Ishikawa (cell line): ENCODE measurements at regions not wholly inside any gene's neighbourhood (a gene's known extent, or its start where the extent isn't known, plus 50 kb on each side); places are given as distances from the start of the nearest gene placed in this dataset.

Experiments
- CEBPB ChIP-seq: IDR thresholded peaks from 2 replicates; pipeline ENCODE4 v1.6.1; 2012
- CREB1 ChIP-seq: IDR thresholded peaks from 2 replicates; pipeline ENCODE4 v1.6.1; 2012; ENCODE audit warnings: low read depth
- EGR1 ChIP-seq: IDR thresholded peaks from 2 replicates; pipeline ENCODE4 v1.6.1; 2012
- EP300 ChIP-seq: IDR thresholded peaks from 2 replicates; pipeline ENCODE4 v1.6.1; 2012; ENCODE audit warnings: borderline replicate concordance
- FOXM1 ChIP-seq: IDR thresholded peaks from 2 replicates; pipeline ENCODE4 v1.6.1; 2012; ENCODE audit warnings: low read depth, borderline replicate concordance
- MAX ChIP-seq: IDR thresholded peaks from 2 replicates; pipeline ENCODE4 v1.6.1; 2012
- NFIC ChIP-seq: IDR thresholded peaks from 2 replicates; pipeline ENCODE4 v1.6.1; 2012
- RAD21 ChIP-seq: IDR thresholded peaks from 2 replicates; pipeline ENCODE4 v1.6.1; 2012; ENCODE audit warnings: low read depth
- TAF1 ChIP-seq: IDR thresholded peaks from 2 replicates; pipeline ENCODE4 v1.6.1; 2012; ENCODE audit warnings: low read depth, mild to moderate bottlenecking
- TEAD4 ChIP-seq: IDR thresholded peaks from 2 replicates; pipeline ENCODE4 v1.6.1; 2012
- USF1 ChIP-seq: IDR thresholded peaks from 2 replicates; pipeline ENCODE4 v1.6.1; 2012
- YY1 ChIP-seq: IDR thresholded peaks from 2 replicates; pipeline ENCODE4 v1.6.1; 2012; ENCODE audit warnings: low read depth
- ZBTB7A ChIP-seq: IDR thresholded peaks from 2 replicates; pipeline ENCODE4 v1.6.1; 2012; ENCODE audit warnings: low read depth
- TF ChIP-seq, protein P1 (sequence below): IDR thresholded peaks from 2 replicates; pipeline ENCODE4 v1.6.1; 2012; ENCODE audit warnings: low read depth, mild to moderate bottlenecking

- no peak for TF ChIP-seq EP300
- TF ChIP-seq TEAD4: no peak
- TF ChIP-seq CEBPB: no peak
- no peak for TF ChIP-seq YY1
- no peak for TF ChIP-seq CREB1
- no peak for TF ChIP-seq RAD21
- TF ChIP-seq ZBTB7A: no peak
- TF ChIP-seq USF1: no peak
- no peak for TF ChIP-seq EGR1
- no peak for TF ChIP-seq TAF1
- TF ChIP-seq, protein P1, sequence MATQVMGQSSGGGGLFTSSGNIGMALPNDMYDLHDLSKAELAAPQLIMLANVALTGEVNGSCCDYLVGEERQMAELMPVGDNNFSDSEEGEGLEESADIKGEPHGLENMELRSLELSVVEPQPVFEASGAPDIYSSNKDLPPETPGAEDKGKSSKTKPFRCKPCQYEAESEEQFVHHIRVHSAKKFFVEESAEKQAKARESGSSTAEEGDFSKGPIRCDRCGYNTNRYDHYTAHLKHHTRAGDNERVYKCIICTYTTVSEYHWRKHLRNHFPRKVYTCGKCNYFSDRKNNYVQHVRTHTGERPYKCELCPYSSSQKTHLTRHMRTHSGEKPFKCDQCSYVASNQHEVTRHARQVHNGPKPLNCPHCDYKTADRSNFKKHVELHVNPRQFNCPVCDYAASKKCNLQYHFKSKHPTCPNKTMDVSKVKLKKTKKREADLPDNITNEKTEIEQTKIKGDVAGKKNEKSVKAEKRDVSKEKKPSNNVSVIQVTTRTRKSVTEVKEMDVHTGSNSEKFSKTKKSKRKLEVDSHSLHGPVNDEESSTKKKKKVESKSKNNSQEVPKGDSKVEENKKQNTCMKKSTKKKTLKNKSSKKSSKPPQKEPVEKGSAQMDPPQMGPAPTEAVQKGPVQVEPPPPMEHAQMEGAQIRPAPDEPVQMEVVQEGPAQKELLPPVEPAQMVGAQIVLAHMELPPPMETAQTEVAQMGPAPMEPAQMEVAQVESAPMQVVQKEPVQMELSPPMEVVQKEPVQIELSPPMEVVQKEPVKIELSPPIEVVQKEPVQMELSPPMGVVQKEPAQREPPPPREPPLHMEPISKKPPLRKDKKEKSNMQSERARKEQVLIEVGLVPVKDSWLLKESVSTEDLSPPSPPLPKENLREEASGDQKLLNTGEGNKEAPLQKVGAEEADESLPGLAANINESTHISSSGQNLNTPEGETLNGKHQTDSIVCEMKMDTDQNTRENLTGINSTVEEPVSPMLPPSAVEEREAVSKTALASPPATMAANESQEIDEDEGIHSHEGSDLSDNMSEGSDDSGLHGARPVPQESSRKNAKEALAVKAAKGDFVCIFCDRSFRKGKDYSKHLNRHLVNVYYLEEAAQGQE: no peak
- TF ChIP-seq MAX: no peak
- TF ChIP-seq NFIC: no peak
- TF ChIP-seq FOXM1: no peak
Measured at GRCh38 chr1:191043066-191043465, 565.4 kb upstream of the BRINP3 start.
